ENCODE measurements at regions not wholly inside any gene's neighbourhood (a gene's known extent, or its start where the extent isn't known, plus 50 kb on each side); places are given as distances from the start of the nearest gene placed in this dataset.

- DNase-seq: no peak
Observed at GRCh38 chr16:85383836-85384832, 229.0 kb upstream of the GSE1 start.

DNA sequence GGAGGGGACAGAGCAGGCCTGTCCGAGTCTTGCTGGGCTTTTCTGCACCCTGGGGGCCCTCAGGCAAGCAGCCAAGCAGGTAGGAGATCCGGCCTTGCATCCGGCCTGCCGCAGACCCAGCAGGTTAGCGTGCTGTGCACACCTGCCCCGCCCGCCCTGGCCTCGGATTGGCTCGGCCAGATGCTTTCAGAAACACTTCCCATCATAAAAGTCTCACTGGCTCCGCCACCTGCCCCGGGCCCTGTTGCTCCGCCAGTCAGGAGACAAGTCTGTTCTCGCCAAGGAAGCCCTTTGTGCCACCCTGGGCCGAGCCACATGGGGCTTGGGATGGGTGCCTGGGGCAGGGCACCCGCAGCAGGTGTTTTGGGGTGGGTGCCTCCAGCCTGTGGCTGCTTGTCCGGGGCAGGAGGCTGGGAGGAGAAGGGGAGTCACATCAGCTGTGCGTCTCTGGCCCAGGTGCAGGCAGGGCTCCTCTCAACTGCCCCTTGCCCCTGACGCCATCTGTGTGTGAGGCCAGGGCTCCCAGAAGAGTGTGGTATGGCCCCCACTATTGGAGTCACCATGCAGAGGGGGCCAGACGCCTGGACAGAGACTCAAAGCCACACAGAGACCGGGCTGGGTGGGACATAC is 228.2 kb upstream of the GSE1 start:
- no peak for DNase-seq

DNA sequence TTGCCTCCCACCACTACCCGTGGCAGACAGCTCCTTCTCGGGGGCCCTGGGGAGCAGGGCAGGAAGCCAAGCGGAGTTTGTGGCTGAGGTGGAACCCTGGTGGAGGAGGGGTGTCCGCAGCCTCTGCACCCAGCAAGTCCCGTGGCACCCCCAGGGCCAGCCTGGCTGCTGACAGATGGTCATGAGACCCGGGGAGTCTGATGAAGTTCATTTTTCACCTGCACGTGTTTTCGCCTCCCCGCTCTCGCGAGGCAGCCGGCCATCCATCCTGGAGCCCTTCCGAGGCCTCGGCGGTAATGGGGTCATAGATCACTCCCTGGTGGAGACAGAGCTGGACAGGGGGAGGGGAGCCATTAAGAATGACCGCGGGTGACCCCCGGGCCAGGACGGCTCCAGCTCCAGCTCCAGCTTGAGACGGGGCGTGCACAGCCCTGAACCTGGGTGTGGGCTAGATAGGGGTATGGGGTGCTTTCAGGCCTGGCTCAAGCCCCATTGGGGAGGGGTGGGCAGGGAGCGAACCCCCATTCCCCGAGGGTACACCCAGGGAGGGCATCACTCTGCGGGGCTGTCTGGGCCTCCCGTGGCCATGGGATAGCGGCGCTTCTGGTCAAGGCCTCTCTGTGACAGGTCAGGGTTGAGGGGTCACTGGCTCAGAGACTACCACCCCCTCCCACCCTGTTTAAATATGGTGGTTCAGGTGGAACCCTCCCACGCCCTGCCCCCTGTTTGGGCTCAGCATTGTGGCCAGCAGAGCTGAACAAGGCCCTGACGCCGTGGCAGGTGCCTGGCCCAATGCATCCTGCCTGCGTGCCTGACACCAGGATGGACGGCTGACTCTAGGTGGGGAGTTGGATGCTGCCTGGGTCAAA is 227.4 kb upstream of the GSE1 start:
- DNase-seq: no peak

DNA sequence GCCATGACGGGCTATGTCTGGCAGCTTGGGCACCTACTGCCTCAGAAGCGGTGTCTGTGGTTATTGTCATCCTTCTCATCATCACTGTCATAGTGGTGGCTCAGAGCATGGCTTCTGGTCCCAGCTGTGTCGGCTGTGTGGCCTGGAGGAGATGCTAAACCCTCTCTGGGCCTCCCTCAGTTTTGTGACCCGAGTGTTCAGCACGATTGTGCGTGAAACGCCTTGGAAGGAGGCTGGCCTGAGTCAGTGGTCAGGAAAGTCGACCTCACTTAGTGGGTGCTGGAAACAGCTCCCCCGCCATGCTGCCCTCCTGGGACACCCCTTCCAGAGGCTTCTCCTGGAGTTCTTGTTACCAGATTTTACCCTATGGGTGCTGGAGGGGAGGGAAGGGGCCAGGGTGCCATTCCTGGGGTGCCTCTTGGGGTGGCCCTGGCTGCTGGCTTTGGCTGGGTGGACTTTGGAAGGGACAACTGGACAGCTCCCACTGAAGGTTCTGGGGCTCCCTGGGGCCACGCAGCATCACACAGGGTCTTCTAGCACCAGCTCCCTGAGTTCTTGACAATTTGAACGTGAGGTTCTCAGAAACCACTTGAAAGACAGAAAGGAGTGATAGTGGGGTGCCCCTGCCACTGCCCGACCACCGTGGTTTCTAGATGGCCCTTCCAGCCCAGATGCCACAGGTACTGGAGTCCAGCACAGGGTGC is 226.5 kb upstream of the GSE1 start:
- no peak for DNase-seq

DNA sequence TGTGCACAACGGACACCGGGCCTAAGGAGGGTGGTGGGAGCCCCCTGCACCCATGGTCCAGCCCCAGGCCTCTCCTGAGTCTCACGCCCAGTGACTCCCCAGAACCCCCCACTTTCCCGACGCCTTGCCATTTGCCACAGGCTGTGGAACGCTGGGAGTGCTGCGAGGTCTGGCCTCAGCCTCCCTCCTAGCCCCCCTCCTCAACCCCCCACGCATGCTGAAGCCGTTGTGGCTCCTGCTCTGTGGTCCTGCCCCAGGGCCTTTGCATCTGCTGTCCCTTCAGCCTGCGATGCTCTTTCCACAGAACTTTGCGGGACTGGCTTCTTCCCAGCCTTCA is 226.0 kb upstream of the GSE1 start:
- DNase-seq: no peak

DNA sequence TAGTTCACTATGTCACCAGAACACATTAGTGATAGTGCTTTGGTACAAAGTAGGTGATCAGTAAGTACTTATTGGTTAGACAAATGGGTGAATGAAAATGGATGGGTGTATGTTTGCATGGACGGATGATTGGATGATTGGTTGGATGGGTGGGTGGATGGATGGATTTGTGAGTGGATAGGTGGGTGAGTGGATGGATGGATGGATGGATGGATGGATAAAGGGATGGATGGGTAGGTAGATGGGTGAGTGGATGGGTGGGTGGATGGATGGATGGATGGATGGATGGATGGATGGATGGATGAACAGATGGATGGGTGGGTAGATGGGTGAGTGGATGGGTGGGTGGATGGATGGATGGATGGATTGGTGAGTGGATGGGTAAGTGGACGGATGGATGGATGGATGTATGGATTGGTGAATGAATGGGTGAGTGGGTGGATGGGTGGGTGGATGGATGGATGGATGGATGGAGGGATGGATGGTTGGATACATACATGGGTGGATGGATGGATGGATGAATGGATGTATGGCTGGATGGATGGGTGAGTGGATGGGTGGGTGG is 225.3 kb upstream of the GSE1 start:
- no peak for DNase-seq

- no peak for DNase-seq
Observed at GRCh38 chr16:85389679-85390470, 223.2 kb upstream of the GSE1 start.

- DNase-seq: no peak
Observed at GRCh38 chr16:85390511-85391174, 222.5 kb upstream of the GSE1 start.

GRCh38 chr16:85391175-85391707 is 221.9 kb upstream of the GSE1 start:
- DNase-seq: no peak

GRCh38 chr16:85391769-85392583 is 221.1 kb upstream of the GSE1 start:
- DNase-seq: no peak

DNA sequence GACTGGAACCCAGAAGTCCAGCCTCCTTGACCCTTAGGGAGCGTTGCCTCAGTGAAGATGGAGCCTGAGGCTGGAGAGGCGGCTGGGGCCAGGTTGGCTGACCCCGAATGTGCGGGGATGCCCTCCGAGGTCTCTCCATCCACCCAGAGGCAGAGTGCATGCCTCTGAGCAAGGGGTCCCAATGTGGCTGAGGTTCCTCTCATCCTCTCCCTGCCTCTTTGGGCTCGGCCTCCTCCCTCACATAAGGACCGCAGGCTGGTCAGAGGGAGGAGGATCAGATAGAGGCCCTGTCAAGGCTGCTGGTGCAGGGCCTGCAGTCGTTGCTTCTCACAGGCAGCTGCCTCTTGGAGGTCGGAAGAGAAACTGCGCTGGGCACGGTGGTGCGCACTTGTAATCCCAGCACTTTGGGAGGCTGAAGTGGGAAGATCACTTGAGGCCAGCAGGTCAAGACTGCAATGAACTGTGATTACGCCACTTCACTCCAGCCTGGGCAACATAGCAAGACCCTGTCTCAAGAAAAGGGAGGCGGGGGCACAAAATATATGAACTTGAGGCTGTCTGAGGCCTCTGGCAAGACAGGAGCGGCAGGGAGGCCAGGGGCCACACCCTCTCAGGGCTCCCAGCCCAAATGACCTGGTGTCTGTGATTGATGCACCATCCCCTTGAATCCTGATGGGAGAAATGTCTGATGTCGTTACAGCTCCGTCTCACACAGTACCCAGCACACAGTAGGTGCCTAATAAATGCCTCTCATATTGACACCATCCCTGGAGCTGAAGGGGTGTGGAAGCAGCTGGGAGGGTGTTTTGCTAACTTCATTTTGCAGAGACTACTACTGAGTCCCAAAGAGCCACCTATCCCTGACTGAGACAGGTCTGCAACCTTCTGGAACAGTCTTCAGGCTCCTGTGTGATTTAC is 220.1 kb upstream of the GSE1 start:
- DNase-seq: no peak

DNA sequence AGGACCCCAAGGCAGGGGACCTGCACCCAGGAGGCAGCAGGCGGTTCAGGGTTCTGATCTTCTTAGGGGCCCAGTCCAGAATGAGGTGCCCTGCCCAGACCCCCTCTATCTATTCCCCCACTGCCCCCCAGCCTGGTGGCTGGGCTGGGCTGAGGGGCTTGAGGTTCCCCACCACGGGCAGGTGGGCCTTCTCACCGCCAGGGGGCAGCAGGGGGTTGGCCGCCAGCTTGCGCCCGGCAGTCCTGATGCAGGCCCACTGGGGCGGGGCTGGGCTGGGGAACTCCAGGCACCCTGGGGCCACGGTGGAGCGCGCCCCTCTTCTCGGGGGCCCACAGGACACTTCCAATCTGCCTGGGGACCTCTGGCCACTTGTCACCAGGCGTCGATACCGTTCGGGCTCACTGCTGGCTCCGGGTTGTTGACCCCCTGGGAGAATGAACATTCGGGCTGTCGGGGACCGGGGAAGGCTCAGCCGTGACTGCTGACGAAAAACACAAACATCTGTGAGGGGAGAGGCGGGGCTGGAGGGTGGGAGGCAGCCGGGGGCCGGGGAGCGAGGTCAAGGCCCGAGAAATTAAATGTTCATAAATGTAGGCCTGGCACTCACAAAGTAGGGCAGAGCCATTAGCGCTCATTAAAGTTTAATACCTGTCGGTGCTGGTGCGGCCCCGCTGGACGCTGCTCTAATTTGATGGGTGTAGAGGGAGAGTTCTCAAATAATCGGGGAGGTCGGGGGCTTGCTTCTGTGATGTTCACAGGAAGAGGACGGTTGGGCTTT is 219.3 kb upstream of the GSE1 start:
- peak; percentile 56 to 59 for DNase-seq

DNA sequence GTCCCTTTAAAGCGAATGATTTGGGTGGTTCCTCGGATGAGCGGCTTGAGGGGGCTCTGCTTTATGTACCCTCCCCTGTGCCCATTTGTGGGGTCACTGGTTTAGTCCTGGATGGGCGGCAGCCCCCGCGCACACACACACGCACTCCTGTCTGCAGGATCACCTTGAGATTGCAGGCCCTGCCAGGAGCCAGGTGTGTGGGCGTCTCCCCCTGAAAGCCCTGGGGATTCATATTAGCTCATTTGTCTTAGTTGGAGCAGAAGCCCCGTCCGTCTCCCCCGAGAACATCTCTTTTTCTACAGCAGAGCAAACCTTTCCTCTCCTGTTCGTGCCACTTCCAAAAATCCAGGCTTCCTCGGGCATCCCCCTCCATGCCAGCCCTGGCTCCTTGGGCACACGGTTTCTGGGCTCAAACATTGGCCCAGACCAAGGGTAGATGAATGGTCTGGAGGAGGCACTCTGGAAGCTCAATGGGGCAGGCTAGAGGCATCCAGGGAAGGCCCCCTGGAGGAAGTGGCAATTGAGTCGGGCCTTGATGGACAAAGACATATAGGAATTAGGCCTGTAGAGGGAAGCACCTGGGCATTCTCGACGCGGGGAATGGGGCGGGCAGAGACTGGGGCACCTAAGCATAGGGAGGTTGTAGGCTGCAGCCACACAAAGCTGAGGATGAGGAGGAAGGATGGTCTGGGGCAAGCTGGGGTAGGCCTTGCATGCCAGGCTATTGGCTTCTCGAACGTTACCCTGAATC is 218.5 kb upstream of the GSE1 start:
- no peak for DNase-seq

DNA sequence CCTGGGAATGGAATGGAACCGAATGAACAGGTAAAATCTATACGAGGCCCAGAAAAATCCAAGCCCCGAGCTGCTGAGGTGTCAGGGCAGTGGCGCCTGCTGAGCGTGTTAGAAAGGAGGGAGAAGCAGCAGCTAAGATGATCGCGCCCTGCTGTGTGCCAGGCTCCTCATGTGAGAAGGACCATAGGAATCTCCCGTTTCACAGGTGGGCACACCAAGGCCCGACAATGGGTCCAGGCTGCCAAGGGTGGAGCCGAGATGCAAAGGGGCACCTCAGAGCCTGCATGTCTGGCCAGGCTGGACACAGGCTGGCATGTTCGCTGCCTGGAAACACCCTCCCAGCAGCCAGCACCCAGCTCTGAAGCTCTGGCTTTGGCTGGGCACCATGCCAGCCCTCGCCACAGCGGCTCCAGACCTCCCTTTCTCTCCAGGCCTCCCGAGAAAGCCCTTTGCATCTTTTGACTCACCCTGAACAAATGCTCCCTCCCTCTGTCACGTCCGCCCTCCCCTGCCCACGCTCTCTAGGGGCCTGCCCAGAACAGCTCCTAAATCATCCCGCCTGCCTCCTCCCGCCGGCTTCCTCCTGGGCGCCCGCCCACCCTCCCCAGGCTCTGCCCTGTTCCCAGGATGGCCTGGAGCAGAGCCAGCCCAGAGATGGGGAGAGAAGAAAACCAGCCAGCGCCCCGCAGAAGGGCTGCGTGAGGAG is 217.8 kb upstream of the GSE1 start:
- DNase-seq: no peak

GRCh38 chr16:85395913-85396878 is 216.9 kb upstream of the GSE1 start:
- no peak for DNase-seq

All from activated CD4-positive, alpha-beta T cell treated with anti-CD3 and anti-CD28 coated beads, Interleukin-2, amount 50 U/mL, for 4 hours (primary cell).